OCI-LY7 (cell line): ENCODE measurements at regions not wholly inside any gene's neighbourhood (a gene's known extent, or its start where the extent isn't known, plus 50 kb on each side); places are given as distances from the start of the nearest gene placed in this dataset.

Source experiments
- BruUV-seq: library from RNA; stranded (reverse); fragments of 400-500 nt; replicated peaks from 2 replicates; lab custom pipeline; 2021; lab: Mats Ljungman, UMichigan
- CTCF ChIA-PET: fragments of 300-600 bp; sonication (Branson Sonifier 250); formaldehyde crosslinking; loops from one replicate; lab custom pipeline; 2022; ENCODE audit warnings: antibody characterized with exemption; ENCODE audit not compliant: unreplicated experiment; lab: Charles Lee
- POLR2A ChIA-PET: fragments of 300-600 bp; sonication (Branson Sonifier 250); formaldehyde crosslinking; loops from one replicate; lab custom pipeline; 2022; ENCODE audit warnings: antibody characterized with exemption; lab: Charles Lee
- DNase-seq: peaks from one replicate; pipeline ENCODE4 v3.0.0-alpha.2; 2015; ENCODE audit warnings: low spot score
- H2AFZ ChIP-seq: fragments of 200-600 bp; sonication (generic), shearing (Covaris generic); 2 replicates; pipeline ENCODE4 v1.6.1; 2014; ENCODE audit warnings: mild to moderate bottlenecking, antibody characterized with exemption, low read length, moderate library complexity
- H3K27ac ChIP-seq: fragments of 200-600 bp; sonication (generic); 2 replicates; pipeline ENCODE4 v1.5.1; 2014; ENCODE audit warnings: mixed run types, low read depth, mild to moderate bottlenecking, moderate library complexity, low read length, inconsistent platforms; ENCODE audit not compliant: poor library complexity, severe bottlenecking
- H3K36me3 ChIP-seq: fragments of 200-600 bp; sonication (generic); 2 replicates; pipeline ENCODE4 v1.6.1; 2014; ENCODE audit warnings: mild to moderate bottlenecking, antibody characterized with exemption, low read length, moderate library complexity, mixed read lengths; ENCODE audit not compliant: insufficient read depth
- H3K4me1 ChIP-seq: fragments of 200-600 bp; sonication (generic); 2 replicates; pipeline ENCODE4 v1.5.1; 2014; ENCODE audit warnings: mild to moderate bottlenecking, low read length; ENCODE audit not compliant: insufficient read depth, poor library complexity, severe bottlenecking
- H3K4me2 ChIP-seq: fragments of 200-600 bp; sonication (generic); 2 replicates; pipeline ENCODE4 v1.6.1; 2014; ENCODE audit warnings: mild to moderate bottlenecking, low read length
- H3K4me3 ChIP-seq: fragments of 200-600 bp; sonication (generic); 2 replicates; pipeline ENCODE4 v1.5.1; 2014; ENCODE audit warnings: mild to moderate bottlenecking, low read depth, low read length; ENCODE audit not compliant: poor library complexity, severe bottlenecking
- H3K79me2 ChIP-seq: fragments of 200-600 bp; sonication (generic); 2 replicates; pipeline ENCODE4 v1.6.1; 2016; ENCODE audit warnings: low read depth, mild to moderate bottlenecking, low read length, moderate library complexity, mixed read lengths; ENCODE audit not compliant: insufficient read depth
- H3K9me2 ChIP-seq: fragments of 200-600 bp; sonication (generic); 2 replicates; pipeline ENCODE4 v1.6.1; 2016; ENCODE audit warnings: mild to moderate bottlenecking, low read length, mixed read lengths; ENCODE audit not compliant: insufficient read depth
- H3K9me3 ChIP-seq: fragments of 200-600 bp; sonication (generic); 2 replicates; pipeline ENCODE4 v1.6.1; 2014; ENCODE audit warnings: mild to moderate bottlenecking, mixed run types, low read length, mixed read lengths
- H4K20me1 ChIP-seq: fragments of 200-600 bp; sonication (generic); 2 replicates; pipeline ENCODE4 v1.6.1; 2014; ENCODE audit warnings: mild to moderate bottlenecking, antibody characterized with exemption, low read length, moderate library complexity, mixed read lengths; ENCODE audit not compliant: insufficient read depth
- CTCF ChIP-seq: fragments of 200-600 bp; sonication (generic); conservative IDR thresholded peaks from 2 replicates; pipeline ENCODE4 v1.5.1; 2014; ENCODE audit warnings: mild to moderate bottlenecking, antibody characterized with exemption, low read length, moderate library complexity, mixed read lengths
- EZH2phosphoT487 ChIP-seq: fragments of 200-600 bp; sonication (generic); IDR thresholded peaks from 2 replicates; pipeline ENCODE4 v1.6.1; 2018; ENCODE audit warnings: low read depth, borderline replicate concordance, mild to moderate bottlenecking, mixed run types, antibody characterized with exemption, low read length, moderate library complexity, mixed read lengths
- intact Hi-C: fragments of 100-400 bp; cut with micrococcal nuclease; formaldehyde crosslinking; loops from one replicate; pipeline ENCODE4 v1.10.0; 2022; ENCODE audit not compliant: unreplicated experiment

GRCh38 chr5:18270635-18271338 is 636.5 kb downstream of the TAF11L14 start:
- H3K4me3 ChIP-seq, result no peak overlapping the region
- H3K4me2 ChIP-seq, result no peak overlapping the region
- no peak overlapping the region for H2AFZ ChIP-seq
- POLR2A ChIA-PET, result no interaction called here
- no TSS peak for BruUV-seq
- no peak for DNase-seq
- H3K27ac ChIP-seq, result no peak overlapping the region
- TF ChIP-seq CTCF (no peak), EZH2phosphoT487 (no peak)
- no peaks in the 10 kb centered on the region for H3K79me2 ChIP-seq
- CTCF ChIA-PET, result no interaction called here
- H3K9me2 ChIP-seq, result 0 out of 2 replicates have a peak, but pooled peaks cover 4% of the 10 kb centered on the region
- H3K9me3 ChIP-seq, result no peaks in the 10 kb centered on the region
- H4K20me1 ChIP-seq, result no peaks in the 10 kb centered on the region
- no peaks in the 10 kb centered on the region for H3K4me1 ChIP-seq
- intact Hi-C loops, result no loop called here
- no peaks in the 10 kb centered on the region for H3K36me3 ChIP-seq

GRCh38 chr5:18276939-18277338 is 642.7 kb downstream of the TAF11L14 start:
- TF ChIP-seq CTCF, result no peak
- TF ChIP-seq EZH2phosphoT487, result no peak
- H3K9me3 ChIP-seq, result no peaks in the 10 kb centered on the region
- no peak overlapping the region for H3K4me2 ChIP-seq
- DNase-seq, result no peak
- CTCF ChIA-PET, result no interaction called here
- no TSS peak for BruUV-seq
- POLR2A ChIA-PET, result no interaction called here
- intact Hi-C loops, result no loop called here
- no peak overlapping the region for H3K27ac ChIP-seq
- no peaks in the 10 kb centered on the region for H3K36me3 ChIP-seq
- H2AFZ ChIP-seq, result no peak overlapping the region
- no peak overlapping the region for H3K4me3 ChIP-seq
- no peaks in the 10 kb centered on the region for H4K20me1 ChIP-seq
- no peaks in the 10 kb centered on the region for H3K9me2 ChIP-seq
- H3K79me2 ChIP-seq, result no peaks in the 10 kb centered on the region
- no peaks in the 10 kb centered on the region for H3K4me1 ChIP-seq

GRCh38 chr5:18281947-18282581 is 647.8 kb downstream of the TAF11L14 start:
- H3K36me3 ChIP-seq, result no peaks in the 10 kb centered on the region
- TF ChIP-seq EZH2phosphoT487, result no peak
- TF ChIP-seq CTCF, result peak; percentile 79
- intact Hi-C loops, result no loop called here
- no peak overlapping the region for H3K4me2 ChIP-seq
- no peaks in the 10 kb centered on the region for H4K20me1 ChIP-seq
- POLR2A ChIA-PET, result interaction anchor here (0.6 kb wide), 1 partner anchor 49 kb away, joined by 8 read pairs; no protein-coding TSS in a partner anchor
- H3K27ac ChIP-seq, result no peak overlapping the region
- H3K4me3 ChIP-seq, result no peak overlapping the region
- H3K9me2 ChIP-seq, result no peaks in the 10 kb centered on the region
- H2AFZ ChIP-seq, result 0 out of 2 replicates have a peak overlapping the region, but pooled peaks have one; percentile 45
- H3K9me3 ChIP-seq, result no peaks in the 10 kb centered on the region
- no TSS peak for BruUV-seq
- peak; percentile 25 for DNase-seq
- no peaks in the 10 kb centered on the region for H3K79me2 ChIP-seq
- no peaks in the 10 kb centered on the region for H3K4me1 ChIP-seq
- CTCF ChIA-PET, result no interaction called here
